ENCODE measurements at regions not wholly inside any gene's neighbourhood (a gene's known extent, or its start where the extent isn't known, plus 50 kb on each side); places are given as distances from the start of the nearest gene placed in this dataset.

DNA sequence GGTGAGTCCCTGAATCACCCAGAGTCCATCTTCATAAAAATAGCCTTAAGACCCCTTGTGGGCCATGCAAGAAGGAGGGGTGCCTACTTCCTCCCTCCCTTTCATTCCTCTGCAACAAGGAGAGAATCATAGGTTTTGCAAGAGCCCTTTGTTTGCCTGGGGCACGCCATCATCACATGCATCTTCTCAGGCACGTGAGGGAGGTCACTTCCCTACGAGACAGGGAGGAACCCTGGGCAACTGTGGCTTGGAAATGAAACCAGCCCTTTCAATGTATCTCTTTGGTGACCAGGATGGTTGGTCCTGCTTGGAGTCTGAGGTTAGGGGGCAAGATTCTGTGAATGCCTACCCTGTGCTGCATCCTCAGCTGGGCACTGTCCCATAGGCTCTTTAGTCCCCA is 194.8 kb downstream of the MAFB start:
- H3K4me3 ChIP-seq (ENCODE audit: low read depth, low read length), result no peak overlapping the region

DNA sequence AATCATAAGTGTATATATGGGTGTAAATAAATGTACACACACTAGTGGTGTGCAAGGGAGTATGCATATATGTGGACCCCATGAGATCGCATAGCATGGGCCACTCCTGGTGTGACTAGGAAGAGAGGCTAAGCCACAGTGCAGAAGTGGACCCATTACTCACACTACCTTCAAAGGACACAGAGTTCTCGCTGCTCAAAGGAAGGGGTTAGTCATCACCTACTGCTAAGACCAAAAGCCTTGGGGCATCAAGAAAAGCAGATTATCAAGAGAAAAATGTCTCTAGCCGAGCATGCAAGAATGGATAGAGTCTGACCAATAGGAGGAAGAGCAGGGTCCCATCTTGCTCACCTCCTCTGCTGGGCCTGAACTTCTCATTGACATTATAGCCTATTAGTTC is 195.5 kb downstream of the MAFB start:
- H3K4me3 ChIP-seq (ENCODE audit: low read depth, low read length), result no peak overlapping the region

DNA sequence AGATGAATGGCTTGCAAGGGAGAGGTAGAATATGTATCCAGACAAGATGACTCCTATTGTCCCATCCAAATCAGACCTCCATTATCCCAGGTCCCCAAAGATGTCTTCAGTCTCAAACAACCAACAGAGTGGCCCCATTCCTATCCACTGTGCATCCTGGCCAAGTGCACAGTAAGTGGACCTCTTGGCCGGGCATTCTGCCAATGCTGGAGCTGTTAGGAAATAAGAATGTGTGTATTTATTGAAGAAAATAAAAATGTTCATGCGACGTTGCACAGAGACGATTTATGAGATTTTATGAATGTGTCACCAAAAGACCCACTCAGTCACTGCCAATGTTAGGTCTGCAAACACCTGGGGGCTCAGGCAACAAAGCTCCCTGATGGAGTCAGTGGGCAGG is 196.0 kb downstream of the MAFB start:
- no peak overlapping the region for H3K4me3 ChIP-seq (ENCODE audit: low read depth, low read length)

- no peak overlapping the region for H3K4me3 ChIP-seq (ENCODE audit: low read depth, low read length)
These were observed 197.9 kb downstream of the MAFB start for GRCh38 chr20:40491009-40491590.

GRCh38 chr20:40489886-40490285 is 199.2 kb downstream of the MAFB start:
- no peak overlapping the region for H3K4me3 ChIP-seq (ENCODE audit: low read depth, low read length)

DNA sequence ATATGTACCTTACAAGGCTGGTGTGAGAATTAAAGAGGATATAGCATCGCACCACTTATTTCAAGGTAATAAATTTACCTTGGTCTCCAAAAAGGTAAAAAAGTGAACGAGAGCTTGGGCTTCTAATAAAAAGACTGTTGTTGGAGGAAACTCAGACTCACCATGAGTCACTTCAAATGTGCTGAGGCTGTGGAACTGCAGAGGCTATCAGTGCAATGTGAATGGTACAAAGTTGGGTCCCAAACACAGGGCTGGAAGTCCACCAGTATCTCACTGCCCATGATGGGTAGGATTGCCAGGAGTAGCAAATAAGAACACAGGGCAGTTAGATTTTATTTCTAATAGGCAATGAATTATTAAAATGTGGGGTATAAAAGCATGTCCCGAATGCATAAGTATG is 200.6 kb downstream of the MAFB start:
- no peak overlapping the region for H3K4me3 ChIP-seq (ENCODE audit: low read depth, low read length)

DNA sequence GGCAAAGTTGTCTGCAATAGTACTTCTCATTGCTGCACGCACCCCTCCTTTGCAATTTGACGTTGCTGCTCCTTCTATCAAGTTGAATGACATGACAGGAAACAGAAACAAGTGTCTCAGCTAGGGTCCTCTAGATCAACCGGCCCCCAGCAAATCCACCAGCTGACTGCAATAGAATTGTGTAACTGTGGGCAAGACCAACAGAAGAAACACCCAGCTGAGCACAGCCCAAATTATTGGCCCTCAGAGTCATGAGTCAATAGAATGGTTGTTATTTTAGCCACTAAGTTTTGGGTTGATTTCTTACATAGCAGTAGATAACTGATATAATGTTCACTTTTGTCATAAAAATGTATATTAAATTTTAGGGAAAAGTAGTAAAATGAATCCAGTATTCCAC is 202.7 kb downstream of the MAFB start:
- H3K4me3 ChIP-seq (ENCODE audit: low read depth, low read length), result no peak overlapping the region

DNA sequence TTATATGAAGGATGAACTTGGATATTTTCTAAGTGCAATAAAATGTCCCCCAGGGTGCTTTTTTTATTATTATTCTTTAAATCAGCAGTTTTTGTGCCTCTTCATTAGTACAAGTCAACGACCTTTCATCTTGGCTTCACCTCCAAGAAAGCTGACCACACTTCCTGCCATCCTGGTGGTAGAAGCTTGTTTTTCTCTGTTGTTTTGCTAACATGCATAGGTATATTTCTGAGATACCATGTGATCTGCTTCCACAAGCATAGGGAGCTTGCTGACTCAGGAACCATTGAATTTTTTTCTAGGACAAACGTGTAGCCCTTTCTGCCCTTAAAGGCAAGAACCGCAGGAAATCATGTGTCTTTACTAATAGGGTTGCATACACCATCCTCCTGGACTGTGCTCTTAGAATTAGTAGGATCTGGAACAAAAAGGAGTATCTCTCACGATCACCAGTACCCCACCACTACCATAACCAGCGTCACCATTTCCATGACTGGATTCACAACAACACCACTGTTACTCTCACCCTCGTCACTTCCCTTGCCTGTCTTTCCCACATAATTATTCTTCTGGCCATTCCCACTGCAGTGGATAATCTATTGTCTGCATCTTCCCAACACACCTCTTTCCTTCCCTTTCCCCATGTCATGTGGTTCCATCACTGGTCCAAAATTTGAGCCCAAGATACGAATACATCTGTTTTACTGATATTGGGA is 207.1 kb downstream of the MAFB start:
- H3K4me3 ChIP-seq (ENCODE audit: low read depth, low read length), result no peak overlapping the region

DNA sequence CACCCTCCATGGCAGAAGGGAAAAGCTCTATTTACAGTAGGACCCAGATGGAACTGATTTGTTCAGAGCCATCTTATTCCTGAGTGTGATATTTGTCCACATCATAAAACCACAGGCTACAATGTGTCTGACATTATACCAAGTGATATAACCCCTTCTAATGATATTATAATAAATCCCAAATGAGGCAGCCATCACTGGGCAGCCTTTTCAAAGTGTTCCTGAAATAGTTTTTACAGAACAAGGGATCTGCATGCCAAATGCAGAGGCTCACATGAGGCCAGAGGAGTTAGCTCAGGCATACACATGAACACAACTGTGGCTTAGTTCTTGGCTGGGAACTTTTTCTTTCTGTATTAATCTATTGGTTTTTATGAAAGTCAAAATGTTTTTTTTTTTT is 207.7 kb downstream of the MAFB start:
- no peak overlapping the region for H3K4me3 ChIP-seq (ENCODE audit: low read depth, low read length)

- no peak overlapping the region for H3K4me3 ChIP-seq (ENCODE audit: low read depth, low read length)
These were observed 211.2 kb downstream of the MAFB start for GRCh38 chr20:40477805-40478204.

GRCh38 chr20:40476461-40476860 is 212.6 kb downstream of the MAFB start:
- H3K4me3 ChIP-seq (ENCODE audit: low read depth, low read length), result no peak overlapping the region

- H3K4me3 ChIP-seq (ENCODE audit: low read depth, low read length), result no peak overlapping the region
These were observed 216.1 kb downstream of the MAFB start for GRCh38 chr20:40472905-40473304.

DNA sequence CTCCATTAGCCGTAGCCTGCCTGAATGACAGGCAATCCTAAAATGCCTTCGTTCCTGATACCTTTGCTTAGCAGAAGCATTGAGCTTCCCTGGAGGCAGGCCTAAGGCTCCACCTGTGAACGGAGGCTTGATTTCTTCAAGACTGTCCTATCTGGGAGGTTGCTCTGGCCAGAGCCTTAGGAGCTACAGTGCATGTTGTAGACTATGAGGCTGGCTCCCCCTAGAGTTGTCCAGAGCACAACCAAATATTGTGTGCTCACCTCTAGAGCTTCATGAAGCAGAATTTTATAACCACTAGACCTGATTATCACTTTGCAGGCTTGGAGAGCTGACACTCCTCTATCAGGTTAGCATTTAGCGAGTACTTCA is 217.8 kb downstream of the MAFB start:
- H3K4me3 ChIP-seq (ENCODE audit: low read depth, low read length), result no peak overlapping the region

DNA sequence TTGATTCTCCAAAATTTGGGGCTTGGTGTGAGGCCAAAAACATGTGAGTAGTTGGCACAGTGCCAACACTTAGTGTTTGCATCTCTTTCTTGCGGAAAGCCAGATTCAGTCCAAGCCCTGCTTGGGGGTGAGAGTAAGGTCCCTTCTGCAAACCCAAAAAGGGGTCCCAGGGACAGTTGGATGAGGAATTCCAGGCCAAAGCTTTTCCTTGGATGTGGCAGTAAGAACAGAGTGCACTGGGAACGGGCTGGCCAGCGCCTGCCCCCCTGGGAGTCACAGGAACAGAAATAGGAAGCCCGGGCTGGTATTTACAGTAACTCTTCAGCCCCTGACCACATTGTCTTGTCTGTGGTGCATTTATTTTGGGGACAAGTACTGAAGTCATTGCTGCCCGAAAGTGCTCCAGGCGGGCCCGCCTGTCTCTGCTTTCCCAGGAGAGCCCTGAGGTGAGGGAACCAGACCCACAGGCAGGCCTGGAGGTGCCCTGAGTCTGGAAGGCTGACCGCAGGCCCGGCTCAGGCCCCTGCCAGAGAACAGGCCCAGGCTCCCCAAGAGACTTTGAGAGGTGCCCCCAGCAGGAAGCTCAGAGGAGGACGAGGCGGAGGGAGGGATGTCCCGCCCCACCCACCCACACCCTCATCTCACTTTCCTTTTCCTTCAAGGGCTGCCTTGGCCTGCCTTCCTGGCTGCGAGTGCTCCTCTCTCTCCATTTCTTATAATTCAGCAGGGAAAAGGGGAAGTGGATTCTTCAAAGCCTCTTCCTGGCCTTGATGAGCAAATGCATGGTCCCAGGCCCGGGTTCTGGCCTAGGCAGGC is 218.4 kb downstream of the MAFB start:
- H3K4me3 ChIP-seq (ENCODE audit: low read depth, low read length), result no peak overlapping the region

- H3K4me3 ChIP-seq (ENCODE audit: low read depth, low read length), result no peak overlapping the region
These were observed 220.3 kb downstream of the MAFB start for GRCh38 chr20:40468759-40469158.

DNA sequence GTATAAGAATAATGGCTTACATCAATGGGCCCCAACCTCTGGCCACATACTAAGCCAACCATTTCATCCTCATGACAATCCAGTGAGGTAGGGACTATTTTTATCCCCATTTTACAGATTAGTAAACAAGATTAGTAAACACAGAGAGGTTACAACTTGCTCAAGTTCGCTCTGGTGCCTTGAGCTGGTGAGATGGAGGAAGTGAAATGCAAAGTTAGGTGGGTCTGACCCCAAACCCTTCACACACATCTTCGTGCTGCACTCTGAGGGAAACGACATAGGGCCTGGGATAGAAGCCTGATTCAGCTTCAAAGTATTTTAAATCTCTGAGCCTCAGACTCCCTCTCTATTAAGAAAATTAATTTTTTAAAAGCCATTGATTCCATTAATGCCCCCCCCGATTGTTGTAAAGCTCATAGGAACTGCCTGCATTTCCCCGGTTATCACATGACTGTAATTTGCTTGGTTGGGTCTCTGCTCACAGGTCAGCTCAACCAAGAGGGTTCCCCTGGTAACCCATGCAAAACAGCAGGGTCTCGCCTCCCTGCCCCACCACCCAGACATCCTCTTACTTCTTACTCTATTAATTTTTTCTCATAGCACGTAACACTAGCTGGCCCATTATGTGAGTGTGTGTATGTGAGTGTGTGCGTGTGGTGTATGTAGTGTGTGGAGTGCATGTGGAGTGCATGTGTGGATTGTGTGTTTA is 221.2 kb downstream of the MAFB start:
- H3K4me3 ChIP-seq (ENCODE audit: low read depth, low read length), result no peak overlapping the region

DNA sequence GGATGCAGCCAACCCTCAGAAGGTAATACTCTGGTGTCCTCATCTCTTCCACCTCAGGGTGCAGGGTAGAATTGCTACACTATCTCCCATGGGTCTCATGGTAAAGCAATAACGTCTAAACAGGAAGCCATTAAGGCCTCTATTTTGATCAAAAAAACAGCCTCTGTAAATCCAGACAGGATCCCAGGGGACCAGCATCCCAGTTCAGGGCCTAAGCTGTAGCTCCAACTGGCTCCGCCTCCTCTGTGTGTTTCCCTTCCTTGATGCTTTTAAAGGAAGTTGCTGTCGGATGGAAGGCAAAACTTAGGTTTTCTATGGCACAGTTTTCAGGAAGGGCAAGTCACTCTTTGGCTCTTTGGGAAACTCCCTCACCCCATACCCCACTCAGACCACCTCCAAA is 222.0 kb downstream of the MAFB start:
- no peak overlapping the region for H3K4me3 ChIP-seq (ENCODE audit: low read depth, low read length)

DNA sequence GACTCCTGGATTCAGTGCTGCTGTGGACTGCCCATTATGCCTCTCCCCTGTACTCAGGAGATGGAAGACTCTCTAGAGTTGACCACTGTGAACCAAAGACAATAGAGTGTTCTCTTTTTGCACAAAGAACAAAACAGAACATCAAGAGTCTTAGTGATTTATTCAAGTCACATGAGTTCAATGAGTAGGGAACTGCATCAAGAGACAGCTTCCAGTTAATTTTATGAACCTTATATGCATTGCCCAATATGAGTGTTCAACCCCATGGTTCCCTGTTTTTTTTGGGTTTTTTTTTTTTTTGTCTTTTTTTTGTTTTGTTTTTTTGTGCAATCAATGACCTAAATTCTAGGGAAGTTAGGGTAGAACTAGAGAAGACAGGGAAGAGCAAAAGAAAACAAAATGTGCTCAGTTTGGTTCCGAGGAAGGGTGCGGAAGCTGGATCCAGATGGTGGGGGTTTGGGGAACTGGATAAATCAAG is 224.3 kb downstream of the MAFB start:
- H3K4me3 ChIP-seq (ENCODE audit: low read depth, low read length), result no peak overlapping the region

- no peak overlapping the region for H3K4me3 ChIP-seq (ENCODE audit: low read depth, low read length)
These were observed 225.9 kb downstream of the MAFB start for GRCh38 chr20:40463171-40463570.

GRCh38 chr20:40462566-40462965 is 226.5 kb downstream of the MAFB start:
- no peak overlapping the region for H3K4me3 ChIP-seq (ENCODE audit: low read depth, low read length)

DNA sequence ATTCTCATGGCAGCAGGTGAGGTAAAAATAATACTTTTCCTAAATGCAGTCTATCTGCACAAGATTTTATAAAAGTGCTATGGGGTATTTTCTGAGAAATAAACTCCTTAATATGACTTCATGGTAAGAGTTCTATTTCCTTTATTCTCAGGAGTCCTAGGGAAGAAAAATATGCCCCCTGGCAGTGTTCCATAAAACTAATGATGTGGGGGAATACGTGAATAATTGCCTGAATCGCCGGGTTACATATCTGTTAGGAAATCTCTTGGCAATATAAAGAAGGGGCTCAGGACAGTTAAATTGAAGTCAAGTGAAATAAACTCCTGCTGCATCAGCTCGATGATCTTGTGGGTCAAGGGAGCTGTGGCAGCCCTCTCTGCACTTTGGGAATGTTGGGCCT is 229.7 kb downstream of the MAFB start:
- H3K4me3 ChIP-seq (ENCODE audit: low read depth, low read length), result no peak overlapping the region

Measured in iPS-11a (cell line).